ENCODE measurements at regions not wholly inside any gene's neighbourhood (a gene's known extent, or its start where the extent isn't known, plus 50 kb on each side); places are given as distances from the start of the nearest gene placed in this dataset.

DNA sequence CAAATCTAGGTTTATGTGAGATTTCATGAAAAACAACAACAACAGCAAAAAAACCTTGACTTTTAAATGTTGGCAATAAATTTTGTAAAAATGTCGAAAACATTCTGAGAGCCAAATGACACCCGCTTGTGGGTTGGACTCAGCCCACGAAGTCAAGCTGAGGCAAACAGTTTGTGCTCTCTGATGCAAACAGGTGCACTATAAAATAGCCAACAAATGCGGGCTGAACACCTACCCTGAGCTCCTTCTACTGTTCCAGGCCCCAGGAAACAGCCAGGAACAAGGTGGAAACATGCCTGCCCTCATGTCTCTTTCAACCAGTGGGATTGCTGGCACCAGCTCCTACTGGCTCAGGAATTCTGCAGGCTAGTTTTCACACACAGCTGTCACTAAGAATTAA is 105.0 kb upstream of the ZNF716 start:
- no peak for TF ChIP-seq CTCF (IDR thresholded peaks at IDR 0.05)
- no peak for TF ChIP-seq POLR2A (IDR thresholded peaks at IDR 0.05)
- no peak for TF ChIP-seq POLR2AphosphoS5 (IDR thresholded peaks at IDR 0.05)
- TF ChIP-seq EP300 (IDR thresholded peaks at IDR 0.05) = no peak
